NCI-H748 (cell line): ENCODE measurements at regions not wholly inside any gene's neighbourhood (a gene's known extent, or its start where the extent isn't known, plus 50 kb on each side); places are given as distances from the start of the nearest gene placed in this dataset.
"Not testable (repeated sequence)": the region's sequence is repeated elsewhere in the genome, so short reads cannot be mapped to it uniquely, and the experiment has no call there.

Source experiments
- DNase-seq: peaks from one replicate; lab custom pipeline; 2025; ENCODE audit not compliant: unreplicated experiment; lab: John Stamatoyannopoulos, UW

GRCh38 chr1:173257805-173258204 is 50.7 kb upstream of the TNFSF4 start:
- DNase-seq = no peak

- DNase-seq = no peak
These were observed 51.5 kb upstream of the TNFSF4 start for GRCh38 chr1:173258479-173259264.

DNA sequence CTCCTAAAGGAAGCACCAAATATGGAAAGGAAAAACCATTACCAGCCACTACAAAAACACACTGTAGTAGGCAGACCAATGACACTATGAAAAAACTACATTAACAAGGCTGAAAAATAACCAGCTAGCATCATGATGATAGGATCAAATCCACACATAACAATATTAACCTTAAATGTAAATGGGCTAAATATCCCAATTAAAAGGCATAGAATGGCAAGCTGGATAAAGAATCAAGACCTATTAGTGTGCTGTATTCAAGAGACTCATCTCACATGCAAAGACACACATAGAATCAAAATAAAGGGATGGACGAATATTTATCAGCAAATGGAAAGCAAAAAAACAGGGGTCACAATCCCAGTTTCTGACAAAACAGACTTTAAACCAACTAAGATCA is 53.2 kb upstream of the TNFSF4 start:
- not testable (repeated sequence) for DNase-seq

- no peak for DNase-seq
These were observed 59.7 kb upstream of the TNFSF4 start for GRCh38 chr1:173266841-173267240.

- DNase-seq = peak; percentile 0
These were observed 60.4 kb upstream of the TNFSF4 start for GRCh38 chr1:173267453-173267945.

- DNase-seq = no peak
These were observed 61.1 kb upstream of the TNFSF4 start for GRCh38 chr1:173268261-173268660.

GRCh38 chr1:173268786-173269277 is 61.7 kb upstream of the TNFSF4 start:
- DNase-seq = no peak

DNA sequence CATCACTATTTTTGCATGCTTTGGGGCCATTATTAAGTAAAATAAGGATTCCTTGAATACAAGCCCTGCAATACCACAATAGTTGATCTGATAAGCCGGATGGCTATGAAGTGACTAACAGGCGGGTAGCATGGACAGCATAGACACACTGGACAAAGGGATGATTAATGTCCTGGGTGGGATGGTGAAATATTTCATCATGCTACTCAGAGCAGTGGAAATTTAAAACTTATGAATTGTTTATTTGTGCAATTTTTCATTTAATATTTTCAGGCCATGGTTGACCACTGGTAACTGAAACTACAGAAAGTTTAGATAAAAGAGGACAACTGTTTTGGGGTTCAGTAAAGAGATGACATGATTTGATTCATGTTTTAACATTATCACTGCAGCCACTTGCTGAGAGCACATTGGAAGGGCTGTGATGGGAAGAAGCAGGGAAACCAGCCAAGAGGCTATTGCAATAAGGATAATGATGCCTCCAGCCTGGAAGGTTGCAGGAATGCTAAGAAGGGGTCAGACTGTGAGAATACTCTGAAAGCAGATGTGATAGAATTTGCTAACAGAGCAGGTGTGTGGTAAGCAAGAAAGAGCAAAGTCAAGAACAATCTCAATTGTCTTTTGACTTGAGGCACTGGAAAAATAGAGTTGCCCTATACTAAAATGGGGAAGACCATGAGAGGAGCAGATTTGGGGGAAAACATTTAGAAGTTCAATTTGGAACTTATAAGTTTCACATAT is 62.5 kb upstream of the TNFSF4 start:
- no peak for DNase-seq

DNA sequence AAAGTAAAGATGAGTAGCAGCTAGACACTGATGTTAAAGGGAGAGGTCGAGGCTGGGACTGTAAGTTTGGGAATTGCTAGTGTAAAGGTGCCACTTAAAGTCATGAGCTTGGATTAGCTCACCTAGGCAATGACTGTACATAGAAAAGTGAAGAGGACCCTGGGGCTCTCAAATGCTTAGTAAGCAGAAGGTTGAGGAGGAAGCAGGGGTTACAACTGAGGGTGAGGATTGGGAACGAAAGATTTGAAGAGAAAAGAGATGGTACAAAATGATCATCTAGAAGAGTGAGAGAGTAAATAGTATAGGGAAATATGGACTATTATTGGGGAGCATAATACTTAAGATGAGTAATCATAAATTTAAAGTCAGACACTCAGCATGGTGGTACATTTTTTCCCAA is 63.1 kb upstream of the TNFSF4 start:
- DNase-seq = no peak

- DNase-seq = not testable (repeated sequence)
These were observed 63.9 kb upstream of the TNFSF4 start for GRCh38 chr1:173271021-173271420.

- DNase-seq = peak; percentile 30
These were observed 68.4 kb upstream of the TNFSF4 start for GRCh38 chr1:173275496-173275895.

DNA sequence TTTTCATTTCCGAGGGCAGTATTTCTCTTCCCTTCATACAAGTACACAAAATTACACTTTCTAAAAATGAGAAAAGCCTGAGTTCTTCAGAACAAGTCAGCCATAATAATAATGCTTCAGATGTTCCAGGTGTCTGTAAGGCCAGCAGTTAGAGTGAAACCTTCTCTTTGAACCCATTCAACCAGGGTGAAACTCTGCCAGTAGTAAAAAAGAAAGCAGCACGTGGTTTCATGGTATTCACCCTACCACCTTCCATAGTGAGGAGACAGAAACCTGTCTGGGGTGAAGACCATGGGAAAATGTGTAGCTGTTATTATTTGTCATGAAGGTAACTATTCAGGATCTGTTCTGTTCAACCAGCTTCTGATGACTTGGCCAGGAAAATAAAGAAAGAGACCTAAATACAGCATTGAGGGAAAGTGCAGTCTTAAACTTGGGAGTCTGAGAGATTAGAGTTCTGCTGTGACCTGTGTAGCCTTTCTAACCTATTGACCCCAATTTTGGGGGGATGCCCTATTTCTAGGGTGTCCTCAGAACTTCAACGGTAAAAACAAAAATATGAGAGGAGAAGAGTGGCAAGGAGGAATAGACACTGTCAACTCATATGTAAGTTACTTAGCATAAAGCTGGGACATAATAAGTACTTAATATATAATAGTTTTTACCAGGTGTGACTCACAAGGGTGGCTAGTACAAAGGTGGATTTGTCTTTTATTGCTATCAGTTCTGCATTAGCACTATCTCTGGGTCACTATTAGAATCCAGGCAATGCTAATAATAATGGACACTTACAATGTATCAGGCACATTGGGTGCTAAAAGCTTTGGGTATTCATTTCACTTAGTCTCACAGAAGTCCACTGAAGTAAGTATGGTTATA is 70.0 kb upstream of the TNFSF4 start:
- no peak for DNase-seq

DNA sequence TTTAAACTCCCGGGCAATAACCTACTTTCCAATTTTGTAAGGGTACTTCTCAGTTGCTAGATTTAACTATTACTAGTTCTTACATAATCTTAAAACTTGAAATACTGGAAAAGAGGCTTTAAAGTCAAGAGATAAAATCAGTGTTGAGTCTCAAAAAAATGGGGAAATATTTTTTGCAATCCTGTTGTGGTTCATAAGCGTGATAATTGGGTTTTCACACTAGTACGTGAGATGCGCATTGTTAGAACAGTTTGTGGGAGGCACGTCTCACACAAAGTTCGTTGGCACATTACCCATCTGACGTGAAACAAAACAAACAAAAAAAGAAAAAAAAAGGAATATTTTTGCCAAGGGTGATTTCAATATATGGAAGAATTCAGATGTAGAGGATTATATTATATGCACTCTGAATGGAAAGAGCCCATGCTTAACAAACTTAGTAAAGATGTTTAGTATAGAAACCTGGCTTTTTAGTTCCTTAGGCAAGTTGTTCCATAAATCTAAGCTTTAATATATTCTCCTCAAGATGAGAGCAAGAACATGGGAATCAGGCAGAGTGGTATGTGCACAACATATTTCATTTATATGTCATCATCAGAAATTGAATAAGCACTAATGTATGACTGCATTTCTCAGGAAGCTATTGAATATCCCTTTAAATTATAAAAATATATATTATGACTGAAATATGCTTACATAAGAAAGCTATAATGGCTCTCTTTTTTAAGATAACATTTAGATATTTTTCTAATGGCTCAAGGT is 73.9 kb upstream of the TNFSF4 start:
- no peak for DNase-seq

- no peak for DNase-seq
These were observed 77.9 kb upstream of the TNFSF4 start for GRCh38 chr1:173285048-173285447.

DNA sequence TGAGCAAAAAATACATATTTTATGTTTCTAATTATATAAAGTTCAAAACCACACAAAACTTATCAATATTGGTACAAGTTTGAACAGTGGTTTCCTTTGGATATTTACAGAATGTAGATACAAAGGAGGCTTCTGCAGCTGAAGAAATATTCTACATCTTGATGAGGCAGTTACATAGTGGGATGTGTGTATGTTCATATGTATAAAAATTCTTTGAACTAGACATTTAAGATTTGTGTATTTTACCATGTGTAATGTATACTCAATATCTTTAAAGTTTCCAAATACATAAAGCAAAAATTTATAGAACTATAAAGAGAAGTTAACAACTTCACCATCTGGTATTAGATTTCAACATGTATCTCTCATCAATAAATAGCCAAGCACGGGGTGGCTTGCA is 80.7 kb upstream of the TNFSF4 start:
- DNase-seq = no peak

GRCh38 chr1:173293756-173294155 is 86.6 kb upstream of the TNFSF4 start:
- no peak for DNase-seq

- no peak for DNase-seq
These were observed 87.7 kb upstream of the TNFSF4 start for GRCh38 chr1:173294843-173295242.

GRCh38 chr1:173295391-173295790 is 88.3 kb upstream of the TNFSF4 start:
- no peak for DNase-seq

GRCh38 chr1:173295995-173296394 is 88.9 kb upstream of the TNFSF4 start:
- DNase-seq = no peak

GRCh38 chr1:173297798-173298391 is 90.8 kb upstream of the TNFSF4 start:
- DNase-seq = no peak
